ENCODE measurements at regions not wholly inside any gene's neighbourhood (a gene's known extent, or its start where the extent isn't known, plus 50 kb on each side); places are given as distances from the start of the nearest gene placed in this dataset.

DNA sequence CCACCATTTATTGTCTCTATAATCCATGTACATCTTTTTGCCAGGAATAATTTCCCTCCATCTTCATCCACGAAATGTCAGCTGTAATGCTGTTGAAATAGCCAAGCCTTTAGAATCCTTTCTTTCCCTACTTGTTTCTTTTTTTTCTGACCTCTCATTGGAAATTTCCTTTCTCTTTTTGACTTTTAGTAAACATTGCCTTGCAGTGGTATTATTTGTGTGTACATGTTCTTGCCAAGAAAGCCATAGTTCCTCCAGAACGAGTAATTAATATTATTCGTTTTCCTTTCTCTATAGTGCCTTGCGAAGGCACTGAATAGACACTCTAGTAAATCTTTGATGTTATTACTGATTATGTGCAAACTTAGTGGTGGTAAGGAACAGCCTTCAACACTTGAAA lies 282.2 kb downstream of the GJA1 start:
- TF ChIP-seq, protein P1, sequence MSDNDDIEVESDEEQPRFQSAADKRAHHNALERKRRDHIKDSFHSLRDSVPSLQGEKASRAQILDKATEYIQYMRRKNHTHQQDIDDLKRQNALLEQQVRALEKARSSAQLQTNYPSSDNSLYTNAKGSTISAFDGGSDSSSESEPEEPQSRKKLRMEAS (IDR thresholded peaks at IDR 0.05; ENCODE audit: low read depth, low read length): no peak
- TF ChIP-seq SREBF2 (IDR thresholded peaks at IDR 0.05; ENCODE audit: low read length) (no peak), SPI1 (IDR thresholded peaks at IDR 0.05; ENCODE audit: borderline replicate concordance, insufficient read depth, low read depth, low read length) (no peak), HCFC1 (IDR thresholded peaks at IDR 0.05; ENCODE audit: low read length) (no peak), POLR2A (IDR thresholded peaks at IDR 0.05; ENCODE audit: low read depth, low read length) (no peak), BCL11A (IDR thresholded peaks at IDR 0.05; ENCODE audit: low read depth, low read length) (no peak), POLR2AphosphoS5 (IDR thresholded peaks at IDR 0.05; ENCODE audit: low read length) (no peak), BRCA1 (IDR thresholded peaks at IDR 0.05; ENCODE audit: low read depth, low read length) (no peak), YY1 (IDR thresholded peaks at IDR 0.05; ENCODE audit: low read depth, low read length) (no peak), BHLHE40 (IDR thresholded peaks at IDR 0.05; ENCODE audit: borderline replicate concordance in 1 of 2, low read depth in 2 of 2, low read length in 1 of 2) (no peak), RCOR1 (conservative IDR thresholded peaks at IDR 0.05; ENCODE audit: low read depth, low read length) (no peak)
- TF ChIP-seq, protein P2, sequence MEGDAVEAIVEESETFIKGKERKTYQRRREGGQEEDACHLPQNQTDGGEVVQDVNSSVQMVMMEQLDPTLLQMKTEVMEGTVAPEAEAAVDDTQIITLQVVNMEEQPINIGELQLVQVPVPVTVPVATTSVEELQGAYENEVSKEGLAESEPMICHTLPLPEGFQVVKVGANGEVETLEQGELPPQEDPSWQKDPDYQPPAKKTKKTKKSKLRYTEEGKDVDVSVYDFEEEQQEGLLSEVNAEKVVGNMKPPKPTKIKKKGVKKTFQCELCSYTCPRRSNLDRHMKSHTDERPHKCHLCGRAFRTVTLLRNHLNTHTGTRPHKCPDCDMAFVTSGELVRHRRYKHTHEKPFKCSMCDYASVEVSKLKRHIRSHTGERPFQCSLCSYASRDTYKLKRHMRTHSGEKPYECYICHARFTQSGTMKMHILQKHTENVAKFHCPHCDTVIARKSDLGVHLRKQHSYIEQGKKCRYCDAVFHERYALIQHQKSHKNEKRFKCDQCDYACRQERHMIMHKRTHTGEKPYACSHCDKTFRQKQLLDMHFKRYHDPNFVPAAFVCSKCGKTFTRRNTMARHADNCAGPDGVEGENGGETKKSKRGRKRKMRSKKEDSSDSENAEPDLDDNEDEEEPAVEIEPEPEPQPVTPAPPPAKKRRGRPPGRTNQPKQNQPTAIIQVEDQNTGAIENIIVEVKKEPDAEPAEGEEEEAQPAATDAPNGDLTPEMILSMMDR (IDR thresholded peaks at IDR 0.05 in 2 of 3, conservative IDR thresholded peaks at IDR 0.05 in 1 of 3; ENCODE audit: control insufficient read depth in 2 of 3, extremely low read depth in 1 of 3, insufficient read depth in 1 of 3, low read depth in 3 of 3, low read length in 3 of 3): no peak
- TF ChIP-seq, protein P3, sequence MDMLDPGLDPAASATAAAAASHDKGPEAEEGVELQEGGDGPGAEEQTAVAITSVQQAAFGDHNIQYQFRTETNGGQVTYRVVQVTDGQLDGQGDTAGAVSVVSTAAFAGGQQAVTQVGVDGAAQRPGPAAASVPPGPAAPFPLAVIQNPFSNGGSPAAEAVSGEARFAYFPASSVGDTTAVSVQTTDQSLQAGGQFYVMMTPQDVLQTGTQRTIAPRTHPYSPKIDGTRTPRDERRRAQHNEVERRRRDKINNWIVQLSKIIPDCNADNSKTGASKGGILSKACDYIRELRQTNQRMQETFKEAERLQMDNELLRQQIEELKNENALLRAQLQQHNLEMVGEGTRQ (IDR thresholded peaks at IDR 0.05; ENCODE audit: borderline replicate concordance, low read depth, low read length): no peak

Data from GM12878 (cell line).